Activated CD4-positive, alpha-beta T cell treated with anti-CD3 and anti-CD28 coated beads, Interleukin-10, Interleukin-2, amounts not matched to agents 100 ng/mL and 50 ng/mL, durations not matched to agents 16 hours and 8 hours (primary cell): ENCODE measurements at regions not wholly inside any gene's neighbourhood (a gene's known extent, or its start where the extent isn't known, plus 50 kb on each side); places are given as distances from the start of the nearest gene placed in this dataset.

Source experiments
- DNase-seq: peaks from one replicate; pipeline ENCODE4 v3.0.0-alpha.2; 2020

- no peak for DNase-seq
Measured at GRCh38 chr3:80114694-80115093, 346.9 kb upstream of the ROBO1 start.

- no peak for DNase-seq
Measured at GRCh38 chr3:80113331-80113730, 345.5 kb upstream of the ROBO1 start.

- DNase-seq, result no peak
Measured at GRCh38 chr3:80099559-80100066, 331.8 kb upstream of the ROBO1 start.

GRCh38 chr3:80097674-80098073 lies 329.9 kb upstream of the ROBO1 start:
- no peak for DNase-seq

- no peak for DNase-seq
Measured at GRCh38 chr3:80096909-80097308, 329.1 kb upstream of the ROBO1 start.

- DNase-seq, result no peak
Measured at GRCh38 chr3:80094589-80094988, 326.8 kb upstream of the ROBO1 start.

- no peak for DNase-seq
Measured at GRCh38 chr3:80087767-80088166, 320.0 kb upstream of the ROBO1 start.

GRCh38 chr3:80086426-80086825 lies 318.6 kb upstream of the ROBO1 start:
- DNase-seq, result no peak

GRCh38 chr3:80079886-80080285 lies 312.1 kb upstream of the ROBO1 start:
- no peak for DNase-seq

GRCh38 chr3:80068459-80068858 lies 300.7 kb upstream of the ROBO1 start:
- DNase-seq, result no peak

- DNase-seq, result no peak
Measured at GRCh38 chr3:80063535-80063934, 295.7 kb upstream of the ROBO1 start.

- DNase-seq, result no peak
Measured at GRCh38 chr3:80060664-80061063, 292.9 kb upstream of the ROBO1 start.

- DNase-seq, result no peak
Measured at GRCh38 chr3:80055306-80055705, 287.5 kb upstream of the ROBO1 start.

GRCh38 chr3:80052271-80052670 lies 284.5 kb upstream of the ROBO1 start:
- no peak for DNase-seq

GRCh38 chr3:80051602-80051962 lies 283.8 kb upstream of the ROBO1 start:
- DNase-seq, result no peak

- DNase-seq, result no peak
Measured at GRCh38 chr3:80050826-80051601, 283.2 kb upstream of the ROBO1 start.

- DNase-seq, result no peak
Measured at GRCh38 chr3:80043226-80043625, 275.4 kb upstream of the ROBO1 start.

- DNase-seq, result no peak
Measured at GRCh38 chr3:80040067-80040466, 272.3 kb upstream of the ROBO1 start.

- no peak for DNase-seq
Measured at GRCh38 chr3:80036176-80036575, 268.4 kb upstream of the ROBO1 start.

- no peak for DNase-seq
Measured at GRCh38 chr3:80035021-80035420, 267.2 kb upstream of the ROBO1 start.

- DNase-seq, result no peak
Measured at GRCh38 chr3:80023010-80023409, 255.2 kb upstream of the ROBO1 start.

- no peak for DNase-seq
Measured at GRCh38 chr3:80018375-80018774, 250.6 kb upstream of the ROBO1 start.

GRCh38 chr3:80017369-80017768 lies 249.6 kb upstream of the ROBO1 start:
- no peak for DNase-seq

- no peak for DNase-seq
Measured at GRCh38 chr3:80014576-80014975, 246.8 kb upstream of the ROBO1 start.

GRCh38 chr3:80010021-80010571 lies 242.3 kb upstream of the ROBO1 start:
- no peak for DNase-seq
